ENCODE measurements at regions not wholly inside any gene's neighbourhood (a gene's known extent, or its start where the extent isn't known, plus 50 kb on each side); places are given as distances from the start of the nearest gene placed in this dataset.

DNA sequence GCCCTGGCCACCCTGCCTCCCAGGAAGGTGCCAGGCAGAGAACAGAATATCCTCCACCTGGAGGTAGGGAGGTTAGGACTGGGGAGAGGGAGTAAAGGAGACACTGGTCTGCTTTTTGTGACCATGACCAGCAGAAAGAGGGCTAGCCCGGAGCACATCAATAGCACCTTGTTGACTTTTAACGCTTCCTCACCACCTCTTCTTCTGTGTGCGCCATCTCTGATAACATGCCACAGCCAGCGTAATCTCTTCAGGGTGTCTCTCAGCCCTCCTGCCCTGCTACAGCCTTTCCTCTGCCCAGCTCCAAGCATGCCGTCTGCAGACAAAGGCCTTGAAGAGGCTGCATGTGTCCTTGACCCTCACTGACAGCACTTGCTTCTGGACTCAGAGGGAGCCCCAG lies 50.9 kb upstream of the GJA5 start:
- no peak overlapping the region for H3K27ac ChIP-seq
- DNase-seq (ENCODE audit: low read depth, low spot score), result no peak

DNA sequence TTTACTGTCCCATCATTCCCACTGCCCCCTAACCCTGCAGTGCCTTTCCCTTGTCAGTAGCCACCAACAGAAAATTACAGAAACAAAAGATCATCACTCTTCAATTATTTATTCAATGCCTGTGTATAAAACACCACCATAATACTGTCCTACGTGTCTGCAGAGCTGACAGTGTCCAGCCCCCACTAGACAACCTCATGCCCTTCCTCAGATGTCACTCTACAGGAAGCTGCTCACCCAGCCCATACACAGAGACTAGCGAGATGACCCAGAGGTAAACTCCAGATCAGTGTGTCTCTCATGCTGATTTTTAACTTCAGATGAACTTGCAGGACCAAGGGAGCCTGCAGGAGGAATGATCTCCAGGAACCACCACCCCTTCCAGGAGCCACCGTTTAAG lies 51.3 kb upstream of the GJA5 start:
- no peak overlapping the region for H3K27ac ChIP-seq
- DNase-seq (ENCODE audit: low read depth, low spot score), result no peak

DNA sequence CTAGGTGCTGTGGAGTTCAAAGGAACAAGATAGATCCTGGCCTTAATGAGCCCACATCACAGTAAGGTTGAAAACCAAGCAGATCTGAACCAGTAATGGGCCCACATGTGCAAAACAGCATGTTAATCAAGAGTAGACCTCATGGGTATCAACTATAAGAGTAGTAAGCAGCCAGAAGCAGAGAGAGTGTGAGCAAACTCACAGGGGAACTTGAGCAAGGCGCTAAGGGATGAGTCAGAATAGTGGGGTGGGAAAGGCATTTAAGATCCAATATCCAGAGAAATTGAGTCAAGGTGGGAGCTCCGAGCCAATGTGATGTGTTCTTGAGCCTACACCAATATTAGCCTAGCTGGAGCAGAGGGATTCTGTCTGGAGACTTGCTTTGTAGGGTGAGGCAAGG lies 52.4 kb upstream of the GJA5 start:
- no peak for DNase-seq (ENCODE audit: low read depth, low spot score)
- no peak overlapping the region for H3K27ac ChIP-seq

- no peak overlapping the region for H3K27ac ChIP-seq
- no peak for DNase-seq (ENCODE audit: low read depth, low spot score)
Observed at GRCh38 chr1:147815503-147815902, 55.1 kb upstream of the GJA5 start.

GRCh38 chr1:147820761-147821297 lies 60.4 kb upstream of the GJA5 start:
- no peak overlapping the region for H3K27ac ChIP-seq
- no peak for DNase-seq (ENCODE audit: low read depth, low spot score)

DNA sequence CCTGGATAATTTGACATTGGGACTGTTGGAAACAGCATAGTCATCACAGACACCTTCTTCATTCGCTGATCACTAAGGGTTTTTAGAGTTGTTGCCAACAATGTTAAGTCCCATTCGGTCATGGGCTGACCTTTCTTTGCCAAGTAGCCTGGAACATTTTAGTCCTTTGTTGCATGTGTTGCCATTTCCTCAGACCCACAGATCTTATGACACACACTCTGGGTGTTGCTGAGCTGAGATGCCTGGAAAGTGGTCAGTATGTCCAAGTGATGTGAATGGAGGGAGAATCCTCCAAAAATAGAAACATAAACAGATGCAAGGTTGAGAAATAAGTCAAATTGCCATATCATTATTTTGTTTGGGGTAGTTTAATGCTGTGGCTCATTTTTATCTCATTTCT lies 61.5 kb upstream of the GJA5 start:
- H3K27ac ChIP-seq, result no peak overlapping the region
- no peak for DNase-seq (ENCODE audit: low read depth, low spot score)

DNA sequence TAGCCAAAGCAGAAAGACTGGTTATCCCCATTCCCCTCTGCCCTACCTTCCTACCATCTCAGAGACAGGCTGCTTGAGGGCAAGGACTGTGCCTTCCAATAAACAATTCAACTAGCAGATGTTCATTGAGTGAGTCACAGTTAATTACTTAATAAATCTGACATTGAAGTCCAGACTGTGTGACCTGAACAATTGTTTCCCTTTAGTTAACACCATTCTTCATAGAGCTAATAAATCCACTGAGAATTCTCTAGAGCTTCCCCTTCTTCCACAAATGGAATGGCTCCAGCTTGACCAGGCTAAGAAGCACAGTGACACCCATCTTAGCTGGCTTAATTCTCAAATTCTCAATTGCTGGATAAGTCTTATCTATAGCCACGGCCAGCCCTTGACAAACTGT lies 61.9 kb upstream of the GJA5 start:
- H3K27ac ChIP-seq, result no peak overlapping the region
- DNase-seq (ENCODE audit: low read depth, low spot score), result no peak

DNA sequence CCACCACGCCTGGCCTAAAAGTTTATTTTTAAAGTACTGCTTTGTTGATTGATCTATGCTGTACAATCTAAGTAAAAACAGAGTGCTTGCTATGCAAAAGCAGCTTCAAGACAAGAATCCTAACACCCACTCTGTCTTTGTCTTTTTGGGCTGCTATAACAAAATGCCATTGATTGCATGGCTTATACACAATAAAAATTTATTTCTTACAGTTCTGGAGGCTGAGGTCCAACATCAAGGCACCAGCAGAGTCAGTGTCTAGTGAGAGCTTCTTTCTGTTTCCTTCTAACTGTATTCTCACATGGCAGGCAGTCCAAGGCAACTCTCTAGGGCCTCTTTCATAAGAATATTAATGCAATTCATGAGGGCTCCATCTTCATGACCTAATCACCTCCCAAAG lies 63.6 kb upstream of the GJA5 start:
- no peak for DNase-seq (ENCODE audit: low read depth, low spot score)
- no peak overlapping the region for H3K27ac ChIP-seq

GRCh38 chr1:147824798-147825197 lies 64.4 kb upstream of the GJA5 start:
- H3K27ac ChIP-seq, result no peak overlapping the region
- DNase-seq (ENCODE audit: low read depth, low spot score), result no peak

GRCh38 chr1:147825586-147825985 lies 65.2 kb upstream of the GJA5 start:
- DNase-seq (ENCODE audit: low read depth, low spot score), result no peak
- H3K27ac ChIP-seq, result no peak overlapping the region

DNA sequence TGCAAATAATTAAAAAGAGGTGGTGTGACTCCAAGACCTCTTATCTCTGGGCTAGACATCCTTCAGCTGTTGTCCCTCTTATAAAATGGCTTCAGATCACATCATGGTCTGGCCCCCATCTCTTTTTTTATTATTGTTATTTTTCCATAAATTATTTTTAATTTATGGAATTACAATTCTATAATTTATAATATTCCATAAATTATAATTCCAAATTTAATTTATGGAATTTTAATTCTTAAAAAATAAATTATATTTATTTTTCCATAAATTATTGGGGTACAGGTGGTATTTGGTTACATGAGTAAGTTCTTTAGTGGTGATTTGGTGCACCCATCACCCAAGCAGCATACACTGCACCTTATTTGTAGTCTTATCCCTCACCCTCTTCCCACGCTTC lies 65.9 kb upstream of the GJA5 start:
- DNase-seq (ENCODE audit: low read depth, low spot score), result no peak
- no peak overlapping the region for H3K27ac ChIP-seq

DNA sequence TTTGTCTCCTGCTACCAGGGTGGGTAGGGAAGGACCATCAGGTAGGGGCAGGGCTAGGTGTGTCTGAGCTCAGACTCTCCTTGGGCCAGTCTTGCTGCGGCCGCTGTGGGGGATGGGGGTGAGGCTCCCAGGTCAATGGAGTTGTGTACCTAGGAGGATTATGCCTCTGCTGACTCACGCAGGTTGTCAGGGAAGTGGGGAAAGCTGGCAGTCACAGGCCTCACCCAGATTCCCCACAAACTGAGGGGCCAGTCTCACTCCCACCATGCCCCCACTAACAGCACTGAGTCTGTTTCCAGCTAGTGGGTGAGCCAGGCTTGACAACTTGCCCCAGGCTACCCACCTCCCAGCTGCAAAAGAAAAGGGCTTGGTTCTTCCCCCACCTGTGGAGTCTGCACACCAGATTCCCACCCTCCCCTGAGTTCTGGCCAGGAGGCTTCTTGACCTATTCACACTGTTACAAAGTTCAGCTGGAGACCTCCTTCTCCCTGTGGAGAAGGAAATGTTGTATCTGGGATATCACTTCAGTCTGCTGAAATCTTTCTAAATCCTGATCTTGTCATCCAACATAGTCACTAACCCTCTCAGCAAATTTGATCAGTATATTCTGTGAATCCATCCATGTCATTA lies 69.2 kb upstream of the GJA8 start:
- DNase-seq (ENCODE audit: low read depth, low spot score), result no peak
- no peak overlapping the region for H3K27ac ChIP-seq

GRCh38 chr1:147834181-147834580 lies 68.4 kb upstream of the GJA8 start:
- no peak for DNase-seq (ENCODE audit: low read depth, low spot score)
- no peak overlapping the region for H3K27ac ChIP-seq

- no peak for DNase-seq (ENCODE audit: low read depth, low spot score)
- no peak overlapping the region for H3K27ac ChIP-seq
Observed at GRCh38 chr1:147834810-147835209, 67.8 kb upstream of the GJA8 start.

DNA sequence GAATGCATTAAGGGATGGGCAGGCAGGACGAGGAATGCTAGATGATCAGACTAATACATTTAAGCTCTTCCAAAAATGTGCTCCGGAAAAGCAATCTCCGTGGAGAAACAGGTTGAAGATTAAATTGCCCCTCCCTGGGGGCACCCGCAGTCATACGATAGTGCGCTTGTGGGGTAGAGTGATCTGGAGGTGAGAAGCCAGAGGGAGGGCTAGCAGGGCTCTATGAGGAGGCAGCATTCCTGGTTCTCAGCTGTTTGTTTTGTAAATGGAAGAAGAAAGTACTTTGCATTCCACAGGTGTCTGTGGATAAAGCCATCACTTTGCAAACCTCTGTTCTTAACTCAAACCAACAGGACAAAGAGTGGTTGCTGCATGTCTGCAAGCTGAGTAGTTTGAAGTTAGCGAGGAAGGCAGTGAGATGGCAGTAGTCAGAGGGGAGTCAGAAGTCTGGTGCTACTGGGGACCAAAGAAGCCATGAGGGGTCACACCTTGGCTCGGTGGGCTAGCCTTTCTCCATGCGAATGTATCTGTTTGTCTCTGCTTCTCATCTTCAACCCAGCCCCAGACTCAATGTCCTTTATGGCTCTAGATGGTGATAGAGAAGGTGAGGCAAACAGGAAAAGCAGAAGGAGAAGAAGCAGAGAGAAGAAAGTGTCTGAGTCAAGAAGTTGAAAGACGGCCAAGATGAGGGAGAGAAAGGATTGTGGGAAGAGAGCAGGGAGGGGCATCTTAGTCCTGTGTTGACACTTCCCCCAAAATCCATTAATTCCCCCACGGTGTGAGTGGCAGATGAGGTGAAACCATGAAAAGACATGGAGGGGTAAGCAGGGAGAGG lies 65.2 kb upstream of the GJA8 start:
- no peak overlapping the region for H3K27ac ChIP-seq
- no peak for DNase-seq (ENCODE audit: low read depth, low spot score)

DNA sequence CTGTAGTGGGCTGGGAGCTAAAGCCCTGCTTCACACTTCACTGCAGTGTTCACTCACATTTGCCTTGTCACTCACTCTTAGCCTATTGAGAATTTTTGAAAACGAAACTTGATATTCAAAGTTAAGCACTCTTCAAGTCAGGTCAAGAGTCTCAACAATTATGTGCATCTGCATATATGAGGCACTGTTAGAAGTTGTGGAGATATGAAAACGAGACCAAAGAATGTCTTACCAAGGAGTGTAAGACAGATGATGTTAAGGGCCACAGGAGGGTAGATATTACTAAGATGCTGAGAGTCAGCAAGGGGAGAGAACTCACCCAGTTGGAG lies 64.7 kb upstream of the GJA8 start:
- no peak for DNase-seq (ENCODE audit: low read depth, low spot score)
- no peak overlapping the region for H3K27ac ChIP-seq

- H3K27ac ChIP-seq, result no peak overlapping the region
- no peak for DNase-seq (ENCODE audit: low read depth, low spot score)
Observed at GRCh38 chr1:147840909-147841308, 61.7 kb upstream of the GJA8 start.

GRCh38 chr1:147842578-147842977 lies 60.0 kb upstream of the GJA8 start:
- DNase-seq (ENCODE audit: low read depth, low spot score), result no peak
- no peak overlapping the region for H3K27ac ChIP-seq

GRCh38 chr1:147843486-147843885 lies 59.1 kb upstream of the GJA8 start:
- H3K27ac ChIP-seq, result no peak overlapping the region
- no peak for DNase-seq (ENCODE audit: low read depth, low spot score)

GRCh38 chr1:147847831-147848230 lies 54.8 kb upstream of the GJA8 start:
- no peak overlapping the region for H3K27ac ChIP-seq

DNA sequence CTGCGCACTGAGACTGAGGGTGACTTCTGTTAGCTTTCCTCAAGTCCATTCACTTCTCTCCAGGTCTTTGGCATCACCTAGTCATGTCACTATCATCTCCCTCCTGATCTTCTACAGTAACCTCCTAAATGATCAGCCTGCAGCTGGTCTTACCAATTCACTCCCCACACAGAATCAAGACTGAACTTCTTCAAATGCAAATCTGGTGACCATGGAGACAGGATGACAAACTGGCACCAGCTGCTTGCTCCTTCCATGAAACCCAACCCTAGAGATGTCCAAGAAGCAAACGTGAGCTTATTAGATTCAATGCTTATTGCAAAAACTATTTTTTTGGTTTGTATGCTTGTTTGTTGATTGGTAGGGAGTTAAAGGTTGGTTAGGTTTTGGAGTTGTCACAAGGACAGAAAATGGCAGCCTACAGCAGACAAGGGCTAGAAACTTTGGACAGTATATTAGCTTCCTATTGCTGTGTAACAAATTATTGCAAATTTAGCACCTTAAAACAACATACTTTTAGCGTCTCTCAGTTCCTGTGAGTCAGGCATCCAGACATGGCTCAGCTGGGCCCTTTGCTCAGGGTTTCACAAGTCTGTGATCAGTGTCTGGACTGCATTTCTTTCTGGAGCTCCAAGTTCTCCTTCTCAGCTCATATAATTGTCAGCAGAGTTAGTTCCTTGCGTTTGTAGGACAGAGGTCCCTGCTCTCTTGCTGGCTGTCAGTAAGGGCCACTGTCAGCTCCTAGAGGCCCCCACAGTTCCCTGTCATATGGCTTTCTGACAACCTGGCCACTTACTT lies 53.3 kb upstream of the GJA8 start:
- no peak for DNase-seq (ENCODE audit: low read depth, low spot score)
- peak overlapping the region; percentile 72 for H3K27ac ChIP-seq

More at GRCh38 chr1:147847831-147848230, 54.8 kb upstream of the GJA8 start:
- no peak for DNase-seq (ENCODE audit: low read depth, low spot score)

Data from epithelial cell of prostate (primary cell).